T47D (cell line): ENCODE measurements at regions not wholly inside any gene's neighbourhood (a gene's known extent, or its start where the extent isn't known, plus 50 kb on each side); places are given as distances from the start of the nearest gene placed in this dataset.
A peak's percentile ranks its signal among the peaks of the same experiment; 100 is the strongest.

ENCODE experiments used
- DNase-seq, 2 experiments: peaks; one replicate each; pipeline versions ENCODE4 v3.0.0 to v3.0.0-alpha.2; 2011 to 2012; ENCODE audit warnings: low read depth in 1 of 2, low spot score in 1 of 2
- JUND ChIP-seq: IDR thresholded peaks from 2 replicates; pipeline ENCODE4 v1.6.1; 2012; ENCODE audit warnings: low read depth
- in situ Hi-C: cut with HindIII; loops from 2 replicates; pipeline ENCODE4 v1.10.0; 2016; ENCODE audit warnings: low sequenced_read_pairs, low pct_unique_long_range_greater_than_20kb

- TF ChIP-seq JUND: no peak
- DNase-seq: no peak
- in situ Hi-C loops: no loop called here
Measured at GRCh38 chr12:89799316-89799715, 90.7 kb upstream of the ATP2B1 start.

GRCh38 chr12:89797436-89797835 lies 88.8 kb upstream of the ATP2B1 start:
- in situ Hi-C loops: no loop called here
- no peak for TF ChIP-seq JUND
- DNase-seq: no peak

GRCh38 chr12:89796798-89797382 lies 88.3 kb upstream of the ATP2B1 start:
- in situ Hi-C loops: no loop called here

GRCh38 chr12:89793946-89794345 lies 85.3 kb upstream of the ATP2B1 start:
- no peak for DNase-seq
- no peak for TF ChIP-seq JUND
- in situ Hi-C loops: no loop called here

More at GRCh38 chr12:89796798-89797382, 88.3 kb upstream of the ATP2B1 start:
- DNase-seq: no peak
- no peak for TF ChIP-seq JUND

- DNase-seq: no peak
- TF ChIP-seq JUND: no peak
- in situ Hi-C loops: no loop called here
Measured at GRCh38 chr12:89791286-89791685, 82.6 kb upstream of the ATP2B1 start.

GRCh38 chr12:89789862-89790261 lies 81.2 kb upstream of the ATP2B1 start:
- in situ Hi-C loops: no loop called here
- no peak for DNase-seq
- TF ChIP-seq JUND: no peak

GRCh38 chr12:89787763-89788162 lies 79.1 kb upstream of the ATP2B1 start:
- TF ChIP-seq JUND: no peak
- in situ Hi-C loops: no loop called here

GRCh38 chr12:89786177-89786810 lies 77.7 kb upstream of the ATP2B1 start:
- DNase-seq: no peak
- TF ChIP-seq JUND: no peak
- in situ Hi-C loops: no loop called here

More at GRCh38 chr12:89787763-89788162, 79.1 kb upstream of the ATP2B1 start:
- no peak for DNase-seq

GRCh38 chr12:89783359-89784060 lies 74.9 kb upstream of the ATP2B1 start:
- in situ Hi-C loops: no loop called here
- DNase-seq: peak in 1 of 2 experiments; percentile 14
- TF ChIP-seq JUND: no peak

GRCh38 chr12:89782807-89783206 lies 74.2 kb upstream of the ATP2B1 start:
- no peak for DNase-seq
- TF ChIP-seq JUND: no peak

GRCh38 chr12:89781946-89782550 lies 73.4 kb upstream of the ATP2B1 start:
- in situ Hi-C loops: no loop called here
- no peak for TF ChIP-seq JUND
- DNase-seq: no peak

More at GRCh38 chr12:89782807-89783206, 74.2 kb upstream of the ATP2B1 start:
- in situ Hi-C loops: no loop called here

GRCh38 chr12:89781156-89781555 lies 72.5 kb upstream of the ATP2B1 start:
- in situ Hi-C loops: no loop called here
- TF ChIP-seq JUND: no peak
- DNase-seq: no peak

GRCh38 chr12:89779090-89779489 lies 70.5 kb upstream of the ATP2B1 start:
- DNase-seq: no peak
- no peak for TF ChIP-seq JUND
- in situ Hi-C loops: no loop called here
